Neural cell (in vitro differentiated cells): ENCODE measurements at regions not wholly inside any gene's neighbourhood (a gene's known extent, or its start where the extent isn't known, plus 50 kb on each side); places are given as distances from the start of the nearest gene placed in this dataset.

Experiments
- H2AFZ ChIP-seq: fragments of 200-600, 300-800 bp; sonication (generic), shearing (Covaris generic); 2 replicates; pipeline ENCODE4 v1.6.0; 2014; ENCODE audit warnings: low read depth, mild to moderate bottlenecking, antibody characterized with exemption, low read length, moderate library complexity
- H3F3A ChIP-seq: fragments of 200-600 bp; shearing (Covaris generic); 2 replicates; pipeline ENCODE4 v1.6.1; 2016; ENCODE audit warnings: mild to moderate bottlenecking, moderate library complexity, mixed read lengths, antibody characterized with exemption, low read length; ENCODE audit not compliant: insufficient read depth, poor library complexity, severe bottlenecking
- H3K27ac ChIP-seq: fragments of 200-600, 300-800 bp; sonication (generic), shearing (Covaris generic); 2 replicates; pipeline ENCODE4 v1.5.1; 2014; ENCODE audit warnings: mild to moderate bottlenecking, low read length, moderate library complexity
- H3K27me3 ChIP-seq: fragments of 300-800, 200-600 bp; sonication (generic), shearing (Covaris generic); 2 replicates; pipeline ENCODE4 v1.6.0; 2014; ENCODE audit warnings: mild to moderate bottlenecking, low read depth, low read length, moderate library complexity; ENCODE audit not compliant: insufficient read depth
- H3K36me3 ChIP-seq: fragments of 300-800, 200-600 bp; sonication (generic), shearing (Covaris generic); 2 replicates; pipeline ENCODE4 v1.5.1; 2014; ENCODE audit warnings: mild to moderate bottlenecking, antibody characterized with exemption, low read length, moderate library complexity; ENCODE audit not compliant: insufficient read depth
- H3K4me2 ChIP-seq: fragments of 300-800, 200-600 bp; sonication (generic), shearing (Covaris generic); 2 replicates; pipeline ENCODE4 v1.6.0; 2014; ENCODE audit warnings: mild to moderate bottlenecking, low read length
- H3K4me3 ChIP-seq: fragments of 300-800, 200-600 bp; sonication (generic), shearing (Covaris generic); 2 replicates; pipeline ENCODE4 v1.5.1; 2014; ENCODE audit warnings: mild to moderate bottlenecking, low read length, moderate library complexity
- H3K79me2 ChIP-seq: fragments of 200-600 bp; shearing (Covaris generic); replicated peaks from 2 replicates; pipeline ENCODE4 v1.6.0; 2014; ENCODE audit warnings: mild to moderate bottlenecking, low read length, moderate library complexity; ENCODE audit not compliant: insufficient read depth
- H3K9ac ChIP-seq: fragments of 300-800, 200-600 bp; sonication (generic), shearing (Covaris generic); 2 replicates; pipeline ENCODE4 v1.6.1; 2016; ENCODE audit warnings: mild to moderate bottlenecking, low read length, mixed read lengths
- H3K9me2 ChIP-seq: fragments of 200-600 bp; shearing (Covaris generic); 2 replicates; pipeline ENCODE4 v1.6.1; 2016; ENCODE audit warnings: mild to moderate bottlenecking, low read length, mixed read lengths; ENCODE audit not compliant: insufficient read depth
- H3K9me3 ChIP-seq: fragments of 200-600, 300-800 bp; sonication (generic), shearing (Covaris generic); 2 replicates; pipeline ENCODE4 v1.6.1; 2016; ENCODE audit warnings: mild to moderate bottlenecking, mixed run types, low read length, moderate library complexity, mixed read lengths
- H4K20me1 ChIP-seq: fragments of 200-600 bp; shearing (Covaris generic); 2 replicates; pipeline ENCODE4 v1.6.1; 2016; ENCODE audit warnings: mild to moderate bottlenecking, mixed run types; ENCODE audit not compliant: insufficient read depth
- CTCF ChIP-seq: fragments of 450-650 bp; IDR thresholded peaks from 2 replicates; pipeline ENCODE4 v1.5.1; 2014; ENCODE audit warnings: antibody characterized with exemption, mild to moderate bottlenecking, moderate library complexity; ENCODE audit not compliant: poor library complexity, severe bottlenecking
- EP300 ChIP-seq: fragments of 450-650 bp; conservative IDR thresholded peaks from 2 replicates; pipeline ENCODE4 v1.6.1; 2014; ENCODE audit warnings: antibody characterized with exemption, mild to moderate bottlenecking, moderate library complexity; ENCODE audit not compliant: poor library complexity, severe bottlenecking
- EZH2 ChIP-seq: fragments of 200-600, 300-800 bp; shearing (Covaris generic), sonication (generic); IDR thresholded peaks from 2 replicates; pipeline ENCODE4 v1.6.1; 2014; ENCODE audit warnings: antibody characterized with exemption, low read length, borderline replicate concordance, mild to moderate bottlenecking; ENCODE audit not compliant: insufficient read depth, poor library complexity, severe bottlenecking
- MXI1 ChIP-seq: fragments of 450-650 bp; conservative IDR thresholded peaks from 2 replicates; pipeline ENCODE4 v1.6.1; 2014; ENCODE audit warnings: antibody characterized with exemption, mild to moderate bottlenecking; ENCODE audit not compliant: poor library complexity, severe bottlenecking
- POLR2AphosphoS5 ChIP-seq: IDR thresholded peaks from 2 replicates; pipeline ENCODE4 v1.6.1; 2012
- RAD21 ChIP-seq: fragments of 450-650 bp; conservative IDR thresholded peaks from 2 replicates; pipeline ENCODE4 v1.6.1; 2014; ENCODE audit warnings: antibody characterized with exemption, mild to moderate bottlenecking, moderate library complexity
- REST ChIP-seq: IDR thresholded peaks from 2 replicates; pipeline ENCODE4 v1.6.1; 2012; ENCODE audit warnings: borderline replicate concordance
- SMC3 ChIP-seq: fragments of 450-650 bp; conservative IDR thresholded peaks from 2 replicates; pipeline ENCODE4 v1.6.1; 2014; ENCODE audit warnings: antibody characterized with exemption, mild to moderate bottlenecking, moderate library complexity; ENCODE audit not compliant: poor library complexity
- TAF1 ChIP-seq: IDR thresholded peaks from 2 replicates; pipeline ENCODE4 v1.6.1; 2012; ENCODE audit warnings: low read depth

- H3K27ac ChIP-seq = no peak overlapping the region
- no peaks in the 10 kb centered on the region for H3K36me3 ChIP-seq
- TF ChIP-seq EZH2 = no peak
- no peak for TF ChIP-seq SMC3
- TF ChIP-seq CTCF = no peak
- TF ChIP-seq MXI1 = no peak
- TF ChIP-seq POLR2AphosphoS5 = no peak
- no peak for TF ChIP-seq REST
- TF ChIP-seq EP300 = no peak
- no peak for TF ChIP-seq TAF1
- TF ChIP-seq RAD21 = no peak
- no peaks in the 10 kb centered on the region for H3K27me3 ChIP-seq
- no peak overlapping the region for H3K4me3 ChIP-seq
- no peaks in the 10 kb centered on the region for H3F3A ChIP-seq
- H3K9me2 ChIP-seq = no peaks in the 10 kb centered on the region
- H3K9ac ChIP-seq = no peak overlapping the region
- H2AFZ ChIP-seq = no peak overlapping the region
- no peaks in the 10 kb centered on the region for H4K20me1 ChIP-seq
- no peak overlapping the region for H3K4me2 ChIP-seq
- H3K79me2 ChIP-seq = no peaks in the 10 kb centered on the region
- H3K9me3 ChIP-seq = no peaks in the 10 kb centered on the region
Observed at GRCh38 chr4:117014236-117014635, 71.1 kb downstream of the TRAM1L1 start.

DNA sequence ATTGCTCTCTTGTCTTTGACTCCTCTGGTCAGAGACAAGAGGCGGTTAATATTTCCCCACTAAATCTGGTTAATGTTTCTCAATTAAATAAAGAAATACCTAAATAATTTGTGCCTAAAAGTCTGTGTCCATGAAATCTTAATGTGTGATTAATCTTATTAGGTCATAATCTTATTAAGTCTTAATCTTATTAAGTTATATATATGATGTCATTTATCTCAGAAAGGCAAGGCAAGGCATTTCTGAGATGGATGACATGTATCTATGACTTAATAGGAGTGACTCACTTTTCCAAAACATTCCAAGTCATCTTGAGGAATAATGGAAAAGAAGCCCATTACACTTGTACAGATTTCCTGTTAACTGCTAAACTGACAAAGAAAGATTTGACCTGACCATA is 74.7 kb downstream of the TRAM1L1 start:
- Histone ChIP-seq H3K9me2 (no peaks in the 10 kb centered on the region), H3K9ac (no peak overlapping the region), H3F3A (no peaks in the 10 kb centered on the region), H3K27me3 (no peaks in the 10 kb centered on the region), H3K27ac (no peak overlapping the region), H2AFZ (no peak overlapping the region), H3K36me3 (no peaks in the 10 kb centered on the region), H3K79me2 (no peaks in the 10 kb centered on the region), H4K20me1 (no peaks in the 10 kb centered on the region), H3K4me2 (no peak overlapping the region), H3K4me3 (no peak overlapping the region), H3K9me3 (no peaks in the 10 kb centered on the region)
- TF ChIP-seq EP300 (no peak), RAD21 (no peak), EZH2 (no peak), TAF1 (no peak), SMC3 (no peak)
